HG03045 (cell line): ENCODE measurements at regions not wholly inside any gene's neighbourhood (a gene's known extent, or its start where the extent isn't known, plus 50 kb on each side); places are given as distances from the start of the nearest gene placed in this dataset.

Experiments
- ATAC-seq: cut with Tn5 transposase; IDR thresholded peaks from one replicate; pipeline ENCODE4 v1.9.1; 2021; ENCODE audit warnings: mild to moderate bottlenecking, moderate library complexity; ENCODE audit not compliant: unreplicated experiment

- ATAC-seq: no peak
Observed at GRCh38 chr3:31218082-31218481, 314.6 kb upstream of the STT3B start.

GRCh38 chr3:31219131-31219843 lies 313.4 kb upstream of the STT3B start:
- ATAC-seq: peak; percentile 49

- no peak for ATAC-seq
Observed at GRCh38 chr3:31220431-31220830, 312.3 kb upstream of the STT3B start.

- ATAC-seq: no peak
Observed at GRCh38 chr3:31223278-31223677, 309.4 kb upstream of the STT3B start.

GRCh38 chr3:31224936-31225335 lies 307.8 kb upstream of the STT3B start:
- ATAC-seq: no peak

GRCh38 chr3:31225923-31226322 lies 306.8 kb upstream of the STT3B start:
- no peak for ATAC-seq

- no peak for ATAC-seq
Observed at GRCh38 chr3:31226346-31226745, 306.4 kb upstream of the STT3B start.

- ATAC-seq: no peak
Observed at GRCh38 chr3:31227131-31227562, 305.6 kb upstream of the STT3B start.

GRCh38 chr3:31230425-31231223 lies 302.1 kb upstream of the STT3B start:
- ATAC-seq: no peak

GRCh38 chr3:31232055-31233025 lies 300.4 kb upstream of the STT3B start:
- ATAC-seq: no peak

GRCh38 chr3:31234145-31234544 lies 298.6 kb upstream of the STT3B start:
- no peak for ATAC-seq

- ATAC-seq: no peak
Observed at GRCh38 chr3:31235062-31235700, 297.5 kb upstream of the STT3B start.

- ATAC-seq: no peak
Observed at GRCh38 chr3:31237887-31238286, 294.8 kb upstream of the STT3B start.

- ATAC-seq: no peak
Observed at GRCh38 chr3:31240013-31240412, 292.7 kb upstream of the STT3B start.

- ATAC-seq: no peak
Observed at GRCh38 chr3:31240466-31240865, 292.3 kb upstream of the STT3B start.

GRCh38 chr3:31240874-31241273 lies 291.9 kb upstream of the STT3B start:
- no peak for ATAC-seq

- no peak for ATAC-seq
Observed at GRCh38 chr3:31241533-31241932, 291.2 kb upstream of the STT3B start.

GRCh38 chr3:31242026-31242960 lies 290.4 kb upstream of the STT3B start:
- peak; percentile 78 for ATAC-seq
